ENCODE measurements at regions not wholly inside any gene's neighbourhood (a gene's known extent, or its start where the extent isn't known, plus 50 kb on each side); places are given as distances from the start of the nearest gene placed in this dataset.

GRCh38 chr4:36884151-36884550 is 360.4 kb upstream of the NWD2 start:
- H3K27me3 ChIP-seq (ENCODE audit: insufficient read depth, low read length, poor library complexity) = no peaks in the 10 kb centered on the region
- TF ChIP-seq CTCF (IDR thresholded peaks at IDR 0.05; ENCODE audit: borderline replicate concordance, extremely low read depth, low read length, poor library complexity, severe bottlenecking) (no peak), EZH2 (IDR thresholded peaks at IDR 0.05; ENCODE audit: borderline replicate concordance, low read depth, low read length, severe bottlenecking) (no peak)
- H4K20me1 ChIP-seq (ENCODE audit: insufficient read depth, low read length) = no peaks in the 10 kb centered on the region
- no peak for ATAC-seq (ENCODE audit: insufficient read depth, low read depth)
- H3K4me3 ChIP-seq (ENCODE audit: low read depth in 1 of 2, low read length in 2 of 2) = no peak overlapping the region
- no peak for DNase-seq
- H3K79me2 ChIP-seq (ENCODE audit: insufficient read depth, low read length) = no peaks in the 10 kb centered on the region
- H3K4me2 ChIP-seq (ENCODE audit: insufficient read depth, low read length) = no peak overlapping the region
- no peak overlapping the region for H2AFZ ChIP-seq (ENCODE audit: low read depth, low read length)
- H3K9me3 ChIP-seq (ENCODE audit: insufficient read depth, low read length, severe bottlenecking) = no peaks in the 10 kb centered on the region
- no peaks in the 10 kb centered on the region for H3K4me1 ChIP-seq (ENCODE audit: insufficient read depth, low read length)
- H3K9ac ChIP-seq (ENCODE audit: low read depth, low read length) = no peak overlapping the region
- H3K36me3 ChIP-seq (ENCODE audit: insufficient read depth, low read length) = no peaks in the 10 kb centered on the region
- H3K27ac ChIP-seq (ENCODE audit: low read length) = no peak overlapping the region

- Histone ChIP-seq H3K27ac (ENCODE audit: low read length) (no peak overlapping the region), H3K4me1 (ENCODE audit: insufficient read depth, low read length) (no peaks in the 10 kb centered on the region), H3K9ac (ENCODE audit: low read depth, low read length) (no peak overlapping the region), H2AFZ (ENCODE audit: low read depth, low read length) (no peak overlapping the region), H3K4me3 (ENCODE audit: low read depth in 1 of 2, low read length in 2 of 2) (no peak overlapping the region), H3K79me2 (ENCODE audit: insufficient read depth, low read length) (no peaks in the 10 kb centered on the region), H3K4me2 (ENCODE audit: insufficient read depth, low read length) (no peak overlapping the region), H4K20me1 (ENCODE audit: insufficient read depth, low read length) (no peaks in the 10 kb centered on the region), H3K9me3 (ENCODE audit: insufficient read depth, low read length, severe bottlenecking) (no peaks in the 10 kb centered on the region), H3K36me3 (ENCODE audit: insufficient read depth, low read length) (no peaks in the 10 kb centered on the region), H3K27me3 (ENCODE audit: insufficient read depth, low read length, poor library complexity) (no peaks in the 10 kb centered on the region)
- ATAC-seq (ENCODE audit: insufficient read depth, low read depth) = no peak
- no peak for TF ChIP-seq CTCF (IDR thresholded peaks at IDR 0.05; ENCODE audit: borderline replicate concordance, extremely low read depth, low read length, poor library complexity, severe bottlenecking)
- no peak for TF ChIP-seq EZH2 (IDR thresholded peaks at IDR 0.05; ENCODE audit: borderline replicate concordance, low read depth, low read length, severe bottlenecking)
- no peak for DNase-seq
These were observed 352.6 kb upstream of the NWD2 start for GRCh38 chr4:36891971-36892370.

- no peak overlapping the region for H3K4me2 ChIP-seq (ENCODE audit: insufficient read depth, low read length)
- ATAC-seq (ENCODE audit: insufficient read depth, low read depth) (no peak), DNase-seq (no peak)
- H3K36me3 ChIP-seq (ENCODE audit: insufficient read depth, low read length) = no peaks in the 10 kb centered on the region
- no peaks in the 10 kb centered on the region for H4K20me1 ChIP-seq (ENCODE audit: insufficient read depth, low read length)
- TF ChIP-seq CTCF (IDR thresholded peaks at IDR 0.05; ENCODE audit: borderline replicate concordance, extremely low read depth, low read length, poor library complexity, severe bottlenecking) (no peak), EZH2 (IDR thresholded peaks at IDR 0.05; ENCODE audit: borderline replicate concordance, low read depth, low read length, severe bottlenecking) (no peak)
- no peaks in the 10 kb centered on the region for H3K4me1 ChIP-seq (ENCODE audit: insufficient read depth, low read length)
- no peaks in the 10 kb centered on the region for H3K9me3 ChIP-seq (ENCODE audit: insufficient read depth, low read length, severe bottlenecking)
- no peak overlapping the region for H3K27ac ChIP-seq (ENCODE audit: low read length)
- no peaks in the 10 kb centered on the region for H3K27me3 ChIP-seq (ENCODE audit: insufficient read depth, low read length, poor library complexity)
- H3K9ac ChIP-seq (ENCODE audit: low read depth, low read length) = no peak overlapping the region
- H2AFZ ChIP-seq (ENCODE audit: low read depth, low read length) = no peak overlapping the region
- no peaks in the 10 kb centered on the region for H3K79me2 ChIP-seq (ENCODE audit: insufficient read depth, low read length)
- H3K4me3 ChIP-seq (ENCODE audit: low read depth in 1 of 2, low read length in 2 of 2) = no peak overlapping the region
These were observed 344.0 kb upstream of the NWD2 start for GRCh38 chr4:36900446-36900987.

GRCh38 chr4:36904823-36905222 is 339.7 kb upstream of the NWD2 start:
- no peak for DNase-seq
- H3K27me3 ChIP-seq (ENCODE audit: insufficient read depth, low read length, poor library complexity) = no peaks in the 10 kb centered on the region
- TF ChIP-seq CTCF (IDR thresholded peaks at IDR 0.05; ENCODE audit: borderline replicate concordance, extremely low read depth, low read length, poor library complexity, severe bottlenecking) (no peak), EZH2 (IDR thresholded peaks at IDR 0.05; ENCODE audit: borderline replicate concordance, low read depth, low read length, severe bottlenecking) (no peak)

More at GRCh38 chr4:36904823-36905222, 339.7 kb upstream of the NWD2 start:
- Histone ChIP-seq H3K9me3 (ENCODE audit: insufficient read depth, low read length, severe bottlenecking) (no peaks in the 10 kb centered on the region), H3K79me2 (ENCODE audit: insufficient read depth, low read length) (no peaks in the 10 kb centered on the region), H3K27ac (ENCODE audit: low read length) (no peak overlapping the region), H3K36me3 (ENCODE audit: insufficient read depth, low read length) (no peaks in the 10 kb centered on the region), H4K20me1 (ENCODE audit: insufficient read depth, low read length) (no peaks in the 10 kb centered on the region), H3K4me2 (ENCODE audit: insufficient read depth, low read length) (no peak overlapping the region), H3K4me3 (ENCODE audit: low read depth in 1 of 2, low read length in 2 of 2) (no peak overlapping the region), H3K9ac (ENCODE audit: low read depth, low read length) (no peak overlapping the region), H3K4me1 (ENCODE audit: insufficient read depth, low read length) (no peaks in the 10 kb centered on the region), H2AFZ (ENCODE audit: low read depth, low read length) (no peak overlapping the region)
- ATAC-seq (ENCODE audit: insufficient read depth, low read depth) = no peak
